Stomach (tissue), 4 donors: ENCODE measurements at regions not wholly inside any gene's neighbourhood (a gene's known extent, or its start where the extent isn't known, plus 50 kb on each side); places are given as distances from the start of the nearest gene placed in this dataset.

ENCODE experiments used
- CTCF ChIP-seq, 7 experiments: fragments of 450-650 bp in 4 of 7; fragments of 200-600 bp in 3 of 7; sonication (generic) in 3 of 7; IDR thresholded peaks; one replicate each; pipeline ENCODE4 v1.5.1; 2016 to 2019; ENCODE audit warnings: antibody characterized with exemption in 7 of 7, control low read depth in 2 of 7, mild to moderate bottlenecking in 1 of 7
- POLR2A ChIP-seq, 4 donors: fragments of 450-650 bp; IDR thresholded peaks; one replicate each; pipeline ENCODE4 v1.6.1; 2016; ENCODE audit warnings: antibody characterized with exemption in 4 of 4, control low read depth in 2 of 4, mild to moderate bottlenecking in 1 of 4, moderate library complexity in 1 of 4
- POLR2AphosphoS5 ChIP-seq, 3 donors: sonication (generic); formaldehyde crosslinking; IDR thresholded peaks; one replicate each; pipeline ENCODE4 v1.6.1; 2016; ENCODE audit warnings: antibody characterized with exemption in 3 of 3

- no peak for TF ChIP-seq CTCF (IDR thresholded peaks at IDR 0.05)
- TF ChIP-seq POLR2A (IDR thresholded peaks at IDR 0.05), result no peak
- TF ChIP-seq POLR2AphosphoS5 (IDR thresholded peaks at IDR 0.05), result no peak
Measured at GRCh38 chrX:94178145-94178788, 504.3 kb downstream of the FAM133A start.
